ENCODE measurements at regions not wholly inside any gene's neighbourhood (a gene's known extent, or its start where the extent isn't known, plus 50 kb on each side); places are given as distances from the start of the nearest gene placed in this dataset.

DNA sequence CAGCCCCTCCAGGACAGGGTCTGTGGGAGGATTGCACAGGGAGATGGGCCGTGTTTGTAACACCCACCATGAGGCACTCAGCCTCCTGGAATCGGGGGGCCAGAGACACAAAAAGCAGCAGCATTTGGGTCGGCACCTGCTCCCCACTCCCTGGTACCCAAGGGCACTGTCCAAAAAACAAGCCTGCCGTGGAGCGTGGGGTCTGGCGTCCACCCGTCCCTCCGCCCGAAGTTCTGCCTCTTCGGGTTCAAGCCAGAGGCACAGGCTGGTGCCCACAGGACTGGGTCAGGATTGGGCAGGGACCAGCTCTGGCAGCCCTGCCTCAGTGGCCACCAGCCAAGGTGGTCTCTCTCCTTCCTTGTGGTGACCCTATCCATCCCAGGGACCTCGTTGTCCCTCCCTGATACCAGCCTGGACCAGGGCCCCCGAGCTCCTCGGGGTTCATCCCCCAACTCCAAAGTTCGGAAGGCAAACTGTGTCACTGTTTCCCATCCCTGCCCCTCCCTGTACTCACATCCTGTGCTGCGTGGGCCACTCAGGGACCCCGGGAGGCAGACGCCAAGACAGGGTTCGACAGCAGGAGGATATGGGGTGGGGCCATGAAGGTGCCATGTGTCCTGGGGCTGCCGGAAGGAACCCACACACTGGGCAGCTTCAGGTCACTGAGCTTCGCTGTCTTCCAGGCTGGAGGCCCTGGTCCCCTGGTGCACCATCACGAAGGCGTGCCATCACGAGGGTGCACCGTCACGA lies 126.0 kb upstream of the HDAC4 start:
- Histone ChIP-seq H3K27ac (ENCODE audit: low read length) (no peak overlapping the region), H3K9me3 (ENCODE audit: insufficient read depth, low read depth, low read length) (no peaks in the 10 kb centered on the region), H3K27me3 (ENCODE audit: insufficient read depth, low read length) (no peaks in the 10 kb centered on the region), H3K9ac (ENCODE audit: low read depth, low read length) (no peak overlapping the region), H3K4me3 (ENCODE audit: low read length) (no peak overlapping the region), H3K4me1 (ENCODE audit: insufficient read depth, low read length) (no peaks in the 10 kb centered on the region), H3K36me3 (ENCODE audit: insufficient read depth, low read depth, low read length) (no peaks in the 10 kb centered on the region)

DNA sequence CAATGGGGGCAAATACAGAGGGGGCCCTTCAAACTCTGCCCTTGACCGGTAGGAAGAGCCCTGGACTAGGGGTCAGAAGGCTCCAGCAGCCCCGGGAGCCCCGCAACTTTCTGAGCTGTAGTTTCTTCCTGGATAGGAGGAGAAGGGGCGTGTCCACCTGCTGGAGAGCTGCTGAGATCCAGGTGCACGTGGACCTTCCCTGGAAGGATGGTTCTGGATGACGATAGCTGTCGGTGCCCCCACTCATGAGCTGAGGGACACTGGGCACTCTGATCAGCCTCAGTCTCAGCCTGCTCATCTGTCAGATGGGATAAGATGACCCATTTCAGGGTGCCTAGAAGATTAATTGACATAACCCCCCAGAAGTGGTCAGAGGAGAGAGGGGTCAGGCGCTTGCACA lies 125.2 kb upstream of the HDAC4 start:
- Histone ChIP-seq H3K4me3 (ENCODE audit: low read length) (no peak overlapping the region), H3K27ac (ENCODE audit: low read length) (no peak overlapping the region), H3K9ac (ENCODE audit: low read depth, low read length) (no peak overlapping the region), H3K9me3 (ENCODE audit: insufficient read depth, low read depth, low read length) (no peaks in the 10 kb centered on the region), H3K27me3 (ENCODE audit: insufficient read depth, low read length) (no peaks in the 10 kb centered on the region), H3K4me1 (ENCODE audit: insufficient read depth, low read length) (no peaks in the 10 kb centered on the region), H3K36me3 (ENCODE audit: insufficient read depth, low read depth, low read length) (no peaks in the 10 kb centered on the region)

DNA sequence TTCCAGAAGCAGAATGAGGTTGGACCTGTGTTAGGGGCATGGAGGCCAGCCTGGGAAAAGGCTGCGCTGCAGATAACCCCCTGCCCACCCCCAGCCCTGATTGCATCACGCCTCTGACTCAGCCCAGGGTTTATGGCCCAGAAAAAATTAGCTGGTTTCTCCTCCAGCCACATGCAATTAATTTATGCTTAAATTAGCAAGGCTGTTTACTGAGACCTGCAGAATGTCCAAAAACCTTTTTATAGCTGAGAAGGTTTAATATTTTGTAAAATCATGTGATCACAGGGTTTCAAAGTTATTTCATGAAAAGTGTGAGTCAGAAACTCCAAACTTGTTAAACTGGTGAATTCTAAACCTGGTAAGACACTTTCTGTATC lies 123.1 kb upstream of the HDAC4 start:
- Histone ChIP-seq H3K36me3 (ENCODE audit: insufficient read depth, low read depth, low read length) (no peaks in the 10 kb centered on the region), H3K4me3 (ENCODE audit: low read length) (no peak overlapping the region), H3K9me3 (ENCODE audit: insufficient read depth, low read depth, low read length) (no peaks in the 10 kb centered on the region), H3K9ac (ENCODE audit: low read depth, low read length) (no peak overlapping the region), H3K27ac (ENCODE audit: low read length) (no peak overlapping the region), H3K27me3 (ENCODE audit: insufficient read depth, low read length) (no peaks in the 10 kb centered on the region), H3K4me1 (ENCODE audit: insufficient read depth, low read length) (peaks cover 3% of the 10 kb centered on the region; the same call in 1 of the 2 replicates)

DNA sequence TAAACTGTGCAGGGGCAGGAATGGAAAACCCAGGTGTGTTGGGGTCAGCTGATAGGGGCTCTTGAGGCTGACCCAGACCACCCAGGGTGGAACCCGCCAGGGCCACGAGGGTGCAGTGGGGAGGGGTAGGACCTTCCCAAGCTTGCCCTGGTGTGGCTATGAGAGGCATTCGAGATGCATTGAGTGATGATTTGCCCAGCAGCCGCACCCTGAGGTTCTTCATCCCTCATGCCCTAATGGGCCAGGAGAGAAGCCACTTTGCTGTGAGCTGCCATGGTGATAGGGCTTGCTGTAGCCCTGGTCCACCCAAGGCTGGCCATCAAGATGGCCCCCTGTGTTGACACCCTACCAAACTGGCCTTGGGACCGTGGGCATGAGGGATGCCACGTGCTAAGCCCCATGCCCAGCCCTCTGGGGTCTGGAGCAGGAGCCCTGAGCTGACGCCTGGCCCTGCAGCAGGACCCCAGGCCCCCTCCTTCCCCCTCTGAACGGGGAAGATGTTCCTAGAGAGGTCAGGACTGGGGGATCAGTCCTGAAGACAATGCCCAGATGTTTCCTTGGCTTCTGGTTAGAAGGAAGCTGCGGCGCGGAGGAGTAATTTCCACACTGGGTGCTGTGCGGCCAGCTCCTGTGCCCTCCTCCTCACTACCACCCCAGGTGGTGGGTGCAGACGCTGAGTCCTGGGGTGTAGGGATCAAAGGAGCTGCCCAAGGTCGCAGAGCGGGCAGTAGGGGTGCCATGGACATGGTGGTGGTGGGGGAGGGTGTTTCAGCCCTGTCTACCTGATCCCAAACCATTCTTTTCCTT lies 122.5 kb upstream of the HDAC4 start:
- Histone ChIP-seq H3K4me3 (ENCODE audit: low read length) (no peak overlapping the region), H3K27ac (ENCODE audit: low read length) (no peak overlapping the region), H3K27me3 (ENCODE audit: insufficient read depth, low read length) (no peaks in the 10 kb centered on the region)

DNA sequence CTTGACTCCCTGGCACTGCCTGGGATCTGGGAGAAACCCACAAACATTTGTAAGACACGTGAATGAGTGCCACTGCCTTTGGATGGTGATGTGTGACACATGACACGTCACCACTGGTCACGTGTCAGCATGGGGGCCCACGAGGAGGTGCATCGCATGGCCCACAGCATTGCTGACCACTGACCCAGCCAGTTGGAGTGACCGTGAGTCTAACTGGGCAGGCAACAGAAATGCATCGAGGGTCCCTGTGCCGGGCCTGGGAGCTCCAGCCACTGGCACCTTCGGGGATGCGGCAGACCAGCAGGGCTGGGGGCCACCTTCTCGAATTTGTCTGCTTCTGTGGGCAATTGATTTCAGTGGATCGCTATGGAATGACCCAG lies 121.9 kb upstream of the HDAC4 start:
- Histone ChIP-seq H3K9me3 (ENCODE audit: insufficient read depth, low read depth, low read length) (no peaks in the 10 kb centered on the region), H3K4me3 (ENCODE audit: low read length) (no peak overlapping the region), H3K4me1 (ENCODE audit: insufficient read depth, low read length) (peaks cover 3% of the 10 kb centered on the region; the same call in 1 of the 2 replicates), H3K27me3 (ENCODE audit: insufficient read depth, low read length) (no peaks in the 10 kb centered on the region), H3K9ac (ENCODE audit: low read depth, low read length) (no peak overlapping the region), H3K27ac (ENCODE audit: low read length) (no peak overlapping the region), H3K36me3 (ENCODE audit: insufficient read depth, low read depth, low read length) (no peaks in the 10 kb centered on the region)

More for the DNA sequence above, 122.5 kb upstream of the HDAC4 start:
- Histone ChIP-seq H3K4me1 (ENCODE audit: insufficient read depth, low read length) (peaks cover 3% of the 10 kb centered on the region; the same call in 1 of the 2 replicates), H3K9me3 (ENCODE audit: insufficient read depth, low read depth, low read length) (no peaks in the 10 kb centered on the region), H3K36me3 (ENCODE audit: insufficient read depth, low read depth, low read length) (no peaks in the 10 kb centered on the region), H3K9ac (ENCODE audit: low read depth, low read length) (no peak overlapping the region)

DNA sequence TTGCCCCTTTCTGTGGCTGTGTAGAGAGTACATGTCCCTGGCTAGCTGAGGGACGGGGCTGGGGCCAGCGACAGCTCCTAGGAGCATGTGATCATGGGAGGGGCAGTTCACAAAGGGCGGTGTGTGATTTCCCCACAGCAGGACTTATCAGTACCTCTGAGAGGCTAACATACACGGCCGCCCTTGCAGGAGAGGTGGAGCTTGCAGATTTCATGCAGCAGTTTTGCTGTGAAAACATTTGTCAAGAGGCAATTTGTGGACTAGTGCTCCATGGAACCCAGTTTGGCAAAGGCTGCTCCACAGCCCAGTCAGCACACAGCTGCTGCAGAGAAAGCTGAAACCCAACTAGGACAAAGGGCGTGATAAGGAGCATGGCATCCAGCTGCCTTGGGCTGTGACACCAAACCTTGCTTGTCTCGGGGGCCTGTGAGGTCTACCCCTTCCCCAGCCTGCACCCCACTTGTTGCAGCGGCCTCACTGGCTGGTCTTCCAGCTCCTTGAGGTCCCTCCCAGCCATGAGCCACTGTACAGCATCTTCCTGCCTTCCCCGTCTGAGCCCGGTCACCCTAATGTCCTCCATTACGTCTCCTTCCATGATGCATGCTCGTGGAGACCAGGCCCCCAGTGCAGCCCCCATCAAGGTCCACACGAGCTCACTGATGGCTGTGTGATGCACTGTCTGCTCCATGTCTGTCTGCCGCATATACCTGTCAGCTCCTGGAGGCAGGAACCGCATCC lies 121.4 kb upstream of the HDAC4 start:
- Histone ChIP-seq H3K27me3 (ENCODE audit: insufficient read depth, low read length) (no peaks in the 10 kb centered on the region), H3K27ac (ENCODE audit: low read length) (no peak overlapping the region), H3K36me3 (ENCODE audit: insufficient read depth, low read depth, low read length) (no peaks in the 10 kb centered on the region), H3K9ac (ENCODE audit: low read depth, low read length) (no peak overlapping the region), H3K9me3 (ENCODE audit: insufficient read depth, low read depth, low read length) (no peaks in the 10 kb centered on the region), H3K4me3 (ENCODE audit: low read length) (no peak overlapping the region), H3K4me1 (ENCODE audit: insufficient read depth, low read length) (peaks cover 3% of the 10 kb centered on the region; the same call in 1 of the 2 replicates)

DNA sequence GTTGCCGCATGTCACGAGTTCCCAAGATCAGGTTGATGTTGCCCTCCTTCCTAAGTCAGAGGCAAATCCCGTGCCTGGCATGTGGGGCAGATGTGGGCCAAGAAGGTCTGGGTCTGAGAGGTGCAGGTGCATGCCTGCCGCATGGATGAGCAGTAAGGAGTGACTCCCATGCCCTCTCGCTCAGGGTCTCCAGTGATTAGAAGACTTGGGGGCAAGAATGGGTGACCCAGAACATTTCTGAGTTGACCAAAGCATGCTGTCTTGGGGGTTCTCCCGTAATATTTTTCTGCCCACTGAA lies 120.6 kb upstream of the HDAC4 start:
- no peaks in the 10 kb centered on the region for H3K9me3 ChIP-seq (ENCODE audit: insufficient read depth, low read depth, low read length)
- H3K4me3 ChIP-seq (ENCODE audit: low read length), result no peak overlapping the region
- H3K36me3 ChIP-seq (ENCODE audit: insufficient read depth, low read depth, low read length), result no peaks in the 10 kb centered on the region
- no peak overlapping the region for H3K9ac ChIP-seq (ENCODE audit: low read depth, low read length)
- H3K27ac ChIP-seq (ENCODE audit: low read length), result no peak overlapping the region
- peaks cover 3% of the 10 kb centered on the region; the same call in 1 of the 2 replicates for H3K4me1 ChIP-seq (ENCODE audit: insufficient read depth, low read length)
- no peaks in the 10 kb centered on the region for H3K27me3 ChIP-seq (ENCODE audit: insufficient read depth, low read length)

DNA sequence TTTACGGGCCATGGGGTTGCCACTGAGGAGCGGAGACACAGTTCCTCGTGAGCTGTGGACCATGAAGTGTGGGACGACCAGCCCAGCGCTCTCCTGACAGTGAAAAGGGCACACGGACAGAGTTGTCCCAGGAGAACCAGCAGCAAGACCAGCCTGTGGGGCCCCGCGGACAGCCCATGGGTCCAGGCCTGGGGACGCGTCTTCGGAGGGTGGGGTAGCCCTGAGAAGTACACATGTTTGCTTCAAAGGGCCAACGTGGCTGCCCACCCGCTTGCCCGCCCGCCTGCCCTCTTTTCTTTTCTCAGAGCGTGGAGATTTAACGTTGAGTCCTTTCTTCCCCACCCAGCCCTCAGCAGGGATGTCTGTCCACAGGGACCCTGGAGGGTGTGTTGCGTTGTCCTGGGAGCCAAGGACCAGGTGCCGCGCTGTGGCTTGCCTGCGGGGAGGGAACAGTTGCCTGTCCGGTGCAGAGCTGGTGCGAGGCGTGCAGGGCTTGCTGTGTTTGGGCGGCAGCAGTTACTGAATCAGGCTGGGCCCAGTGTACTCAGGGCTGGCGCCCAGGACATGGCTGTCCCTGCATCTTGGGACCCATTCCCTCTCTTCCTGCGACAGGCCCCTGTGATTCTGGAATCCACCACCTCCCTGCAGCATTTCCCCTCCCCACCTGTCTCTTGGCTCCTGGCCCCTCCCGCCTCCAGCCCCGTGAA lies 120.1 kb upstream of the HDAC4 start:
- Histone ChIP-seq H3K9me3 (ENCODE audit: insufficient read depth, low read depth, low read length) (no peaks in the 10 kb centered on the region), H3K27me3 (ENCODE audit: insufficient read depth, low read length) (no peaks in the 10 kb centered on the region), H3K36me3 (ENCODE audit: insufficient read depth, low read depth, low read length) (no peaks in the 10 kb centered on the region), H3K27ac (ENCODE audit: low read length) (no peak overlapping the region), H3K9ac (ENCODE audit: low read depth, low read length) (no peak overlapping the region), H3K4me3 (ENCODE audit: low read length) (no peak overlapping the region), H3K4me1 (ENCODE audit: insufficient read depth, low read length) (peaks cover 3% of the 10 kb centered on the region; the same call in 1 of the 2 replicates)

DNA sequence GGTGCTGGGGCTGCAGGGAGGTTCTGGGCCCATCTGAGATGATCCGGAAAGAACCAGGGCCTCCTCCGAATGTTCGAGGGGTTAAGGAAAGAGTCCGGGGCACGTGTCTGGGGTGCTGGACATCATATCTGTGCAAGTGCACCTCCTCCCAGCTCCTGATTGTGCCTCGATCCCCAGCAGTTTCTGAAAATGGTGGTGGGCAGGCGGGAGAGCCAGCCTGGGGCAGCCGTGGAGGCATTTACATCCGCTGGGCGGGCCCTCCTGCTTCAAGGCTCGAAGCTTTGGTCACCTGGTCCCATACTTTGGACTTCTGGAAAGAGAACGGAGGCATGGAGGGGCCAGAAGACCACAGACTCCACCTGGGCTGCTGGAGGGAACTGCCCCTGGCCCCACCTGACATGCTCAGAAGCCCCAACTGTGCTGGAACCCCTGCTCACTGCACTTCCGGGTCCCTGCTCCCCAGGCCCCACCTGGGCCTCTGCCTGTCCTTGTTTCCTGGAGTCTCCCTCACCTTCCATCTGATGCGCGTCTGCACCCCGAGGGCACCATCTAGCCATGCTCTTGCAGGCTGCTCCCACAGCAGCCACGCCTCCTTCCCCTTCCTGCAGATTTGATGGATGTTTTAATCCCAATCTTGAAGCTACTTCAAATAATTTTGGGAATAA lies 119.2 kb upstream of the HDAC4 start:
- Histone ChIP-seq H3K4me3 (ENCODE audit: low read length) (no peak overlapping the region), H3K27me3 (ENCODE audit: insufficient read depth, low read length) (no peaks in the 10 kb centered on the region), H3K9me3 (ENCODE audit: insufficient read depth, low read depth, low read length) (no peaks in the 10 kb centered on the region), H3K27ac (ENCODE audit: low read length) (no peak overlapping the region), H3K9ac (ENCODE audit: low read depth, low read length) (no peak overlapping the region), H3K4me1 (ENCODE audit: insufficient read depth, low read length) (peaks cover 3% of the 10 kb centered on the region; the same call in 1 of the 2 replicates), H3K36me3 (ENCODE audit: insufficient read depth, low read depth, low read length) (no peaks in the 10 kb centered on the region)

DNA sequence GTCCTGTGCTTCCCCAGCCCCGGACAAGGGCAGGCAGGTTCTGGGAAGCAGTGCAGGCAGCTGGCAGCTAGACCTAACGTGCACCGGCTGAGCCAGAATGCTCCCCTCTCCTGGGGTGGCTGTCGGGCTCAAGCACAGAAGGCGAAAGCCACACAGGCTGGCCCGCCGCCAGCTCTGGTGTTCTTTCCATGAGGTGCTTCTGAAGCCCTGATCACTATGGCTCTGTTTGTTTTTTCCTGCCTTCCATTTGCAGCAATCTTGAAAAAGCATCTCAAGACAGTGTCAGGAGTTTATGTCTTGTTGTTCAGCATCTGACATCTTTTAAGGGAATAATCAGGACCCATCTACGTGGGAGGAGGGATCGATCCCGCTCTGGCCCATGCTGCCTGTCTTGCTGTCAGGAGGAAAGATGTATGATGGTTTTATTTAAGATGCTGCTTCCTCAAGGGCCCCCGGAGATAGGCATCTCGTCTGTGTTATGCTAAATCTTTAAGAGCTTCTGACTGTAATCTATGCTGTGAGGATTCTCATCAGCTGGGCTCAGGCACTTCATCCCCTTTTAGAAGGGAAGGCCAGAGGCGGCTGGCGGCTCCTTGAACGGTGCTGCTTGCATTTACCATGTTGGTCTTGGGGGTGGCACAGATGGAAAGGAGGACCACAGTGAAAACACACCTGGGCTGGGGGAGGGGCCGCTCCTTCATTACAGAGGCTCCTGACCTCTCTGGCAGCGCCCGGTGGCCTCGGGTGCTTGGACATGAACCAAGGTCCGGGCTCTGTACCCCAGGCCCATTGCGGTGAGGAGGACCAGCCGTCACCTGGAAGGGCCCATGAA lies 118.5 kb upstream of the HDAC4 start:
- Histone ChIP-seq H3K9ac (ENCODE audit: low read depth, low read length) (no peak overlapping the region), H3K4me3 (ENCODE audit: low read length) (no peak overlapping the region), H3K27ac (ENCODE audit: low read length) (no peak overlapping the region), H3K4me1 (ENCODE audit: insufficient read depth, low read length) (peaks cover 3% of the 10 kb centered on the region; the same call in 1 of the 2 replicates), H3K36me3 (ENCODE audit: insufficient read depth, low read depth, low read length) (no peaks in the 10 kb centered on the region), H3K27me3 (ENCODE audit: insufficient read depth, low read length) (no peaks in the 10 kb centered on the region), H3K9me3 (ENCODE audit: insufficient read depth, low read depth, low read length) (no peaks in the 10 kb centered on the region)

Data from iPS-20b (cell line).